ENCODE measurements at regions not wholly inside any gene's neighbourhood (a gene's known extent, or its start where the extent isn't known, plus 50 kb on each side); places are given as distances from the start of the nearest gene placed in this dataset.

- DNase-seq (ENCODE audit: low read depth), result no peak
- TF ChIP-seq CTCF (conservative IDR thresholded peaks at IDR 0.05; ENCODE audit: low read depth, low read length), result no peak
Measured at GRCh38 chr9:129523943-129524581, 96.8 kb downstream of the C9orf50 start.

GRCh38 chr9:129522351-129522750 lies 98.5 kb downstream of the C9orf50 start:
- no peak overlapping the region for H3K4me3 ChIP-seq (ENCODE audit: low read depth, low read length)
- TF ChIP-seq CTCF (conservative IDR thresholded peaks at IDR 0.05; ENCODE audit: low read depth, low read length), result no peak
- DNase-seq (ENCODE audit: low read depth), result no peak

More at GRCh38 chr9:129523943-129524581, 96.8 kb downstream of the C9orf50 start:
- H3K4me3 ChIP-seq (ENCODE audit: low read depth, low read length), result no peak overlapping the region

- no peak for TF ChIP-seq CTCF (conservative IDR thresholded peaks at IDR 0.05; ENCODE audit: low read depth, low read length)
- H3K4me3 ChIP-seq (ENCODE audit: low read depth, low read length), result no peak overlapping the region
- no peak for DNase-seq (ENCODE audit: low read depth)
Measured at GRCh38 chr9:129520082-129520481, 100.8 kb downstream of the C9orf50 start.

GRCh38 chr9:129518074-129518473 lies 102.8 kb downstream of the C9orf50 start:
- H3K4me3 ChIP-seq (ENCODE audit: low read depth, low read length), result no peak overlapping the region
- no peak for TF ChIP-seq CTCF (conservative IDR thresholded peaks at IDR 0.05; ENCODE audit: low read depth, low read length)
- no peak for DNase-seq (ENCODE audit: low read depth)

GRCh38 chr9:129517006-129517405 lies 103.9 kb downstream of the C9orf50 start:
- no peak overlapping the region for H3K4me3 ChIP-seq (ENCODE audit: low read depth, low read length)
- no peak for TF ChIP-seq CTCF (conservative IDR thresholded peaks at IDR 0.05; ENCODE audit: low read depth, low read length)
- DNase-seq (ENCODE audit: low read depth), result no peak

- DNase-seq (ENCODE audit: low read depth), result no peak
- TF ChIP-seq CTCF (conservative IDR thresholded peaks at IDR 0.05; ENCODE audit: low read depth, low read length), result no peak
- H3K4me3 ChIP-seq (ENCODE audit: low read depth, low read length), result no peak overlapping the region
Measured at GRCh38 chr9:129514891-129515290, 106.0 kb downstream of the C9orf50 start.

- no peak overlapping the region for H3K4me3 ChIP-seq (ENCODE audit: low read depth, low read length)
- DNase-seq (ENCODE audit: low read depth), result no peak
- no peak for TF ChIP-seq CTCF (conservative IDR thresholded peaks at IDR 0.05; ENCODE audit: low read depth, low read length)
Measured at GRCh38 chr9:129514497-129514867, 106.4 kb downstream of the C9orf50 start.
